ENCODE measurements at regions not wholly inside any gene's neighbourhood (a gene's known extent, or its start where the extent isn't known, plus 50 kb on each side); places are given as distances from the start of the nearest gene placed in this dataset.

DNA sequence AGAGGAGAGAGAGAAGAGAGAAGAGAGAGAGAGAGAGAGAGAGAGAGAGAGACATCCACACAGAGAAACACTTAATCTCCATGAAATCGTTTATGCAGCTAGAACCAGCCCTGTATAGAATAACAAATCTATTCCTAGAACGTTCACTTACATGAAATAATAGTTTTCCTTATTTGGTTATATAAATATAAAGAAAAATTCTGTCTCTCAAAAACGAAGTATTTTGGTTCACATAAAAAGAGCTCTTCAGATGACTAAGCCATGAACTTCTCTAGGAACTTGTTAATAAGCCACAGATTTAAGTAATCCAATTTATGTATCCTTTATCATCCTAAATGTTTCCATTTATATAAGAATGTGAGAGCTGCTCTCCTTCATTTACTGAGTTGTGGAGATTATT, 1315.1 kb upstream of the PCDH7 start:
- no peak for DNase-seq

DNA sequence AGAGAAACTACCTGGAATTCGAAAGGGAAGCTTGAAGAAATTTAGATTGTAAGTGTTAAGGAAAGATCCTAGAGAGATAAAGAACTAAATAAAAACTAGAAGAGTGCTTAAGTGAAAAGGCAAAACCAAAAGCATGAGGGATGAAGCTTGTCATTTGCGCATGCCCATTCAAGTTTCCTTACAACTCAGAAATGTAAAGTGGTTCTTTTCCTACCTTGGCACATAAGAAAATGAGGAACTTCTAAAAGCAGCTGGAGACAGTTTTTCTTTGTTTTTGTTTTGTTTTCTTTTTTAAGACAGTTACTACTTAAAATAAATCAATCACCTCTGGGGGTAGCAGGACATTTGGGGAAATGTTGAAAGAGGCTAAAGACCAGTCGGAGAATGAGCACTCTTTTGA, 1304.4 kb upstream of the PCDH7 start:
- DNase-seq: no peak

DNA sequence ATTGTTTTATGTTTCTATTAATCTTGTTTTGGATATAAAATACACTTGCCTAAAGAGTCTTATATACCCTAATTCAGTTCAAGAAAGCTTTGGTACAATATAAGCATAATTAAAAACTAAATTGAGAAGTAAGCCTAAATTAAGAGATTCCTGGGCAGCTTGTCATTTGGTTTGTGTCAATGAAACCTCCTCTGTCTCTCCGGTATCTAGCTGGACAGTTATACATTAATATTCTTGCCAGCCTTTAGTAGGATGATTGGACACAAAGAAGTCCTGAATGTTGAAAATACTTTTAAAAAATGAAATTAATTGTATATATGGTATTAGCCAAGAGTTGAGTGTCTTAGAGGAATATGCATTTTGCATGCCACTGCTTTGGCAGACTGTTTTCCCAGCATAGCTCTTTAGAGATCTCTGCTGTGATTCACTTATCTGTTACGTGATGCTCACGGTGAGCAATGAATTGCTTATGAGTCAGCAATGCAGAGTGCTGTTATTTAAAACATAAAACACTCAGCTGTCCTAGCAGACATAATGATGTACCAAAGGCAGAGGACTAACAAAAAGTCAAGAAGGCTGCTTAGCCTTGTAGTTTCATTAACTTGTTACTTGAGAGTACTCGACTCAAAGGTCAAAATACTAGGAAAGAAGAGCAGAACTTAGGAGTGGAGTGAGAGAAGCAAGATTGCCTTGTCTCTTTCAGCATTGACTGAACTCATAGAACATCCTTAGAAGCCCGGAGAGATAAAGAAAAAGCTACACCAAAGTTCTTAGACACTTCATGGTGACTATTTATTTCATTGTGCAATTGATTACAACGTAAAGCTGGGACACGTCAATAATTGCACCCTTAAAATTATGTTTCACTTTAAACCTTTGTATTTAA, 1296.1 kb upstream of the PCDH7 start:
- no peak for DNase-seq

DNA sequence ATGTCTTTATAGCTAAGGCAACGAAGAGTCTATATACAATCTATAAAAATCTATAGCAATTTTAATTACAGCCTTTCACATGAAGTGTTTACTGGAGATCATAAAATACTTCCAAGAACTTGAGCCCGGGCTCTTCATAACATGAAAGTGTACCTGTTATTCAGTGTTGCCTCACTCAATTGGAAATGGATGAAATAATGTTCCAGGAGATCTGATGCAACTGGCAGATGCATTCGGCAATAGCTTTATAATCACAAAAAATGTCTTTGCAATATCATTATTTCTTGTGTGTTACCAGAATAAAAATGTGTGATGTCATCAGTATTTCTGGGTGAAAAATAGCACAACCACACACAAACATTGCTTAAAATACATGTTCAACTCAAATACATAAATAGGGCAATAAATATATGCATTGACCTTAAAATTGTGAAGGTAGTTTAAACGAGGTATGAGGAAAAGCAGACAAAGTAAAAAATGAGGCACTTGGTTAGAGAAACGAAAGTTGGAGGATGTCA, 1266.8 kb upstream of the PCDH7 start:
- DNase-seq: no peak

GRCh38 chr4:29459926-29460325, 1260.2 kb upstream of the PCDH7 start:
- DNase-seq: no peak

DNA sequence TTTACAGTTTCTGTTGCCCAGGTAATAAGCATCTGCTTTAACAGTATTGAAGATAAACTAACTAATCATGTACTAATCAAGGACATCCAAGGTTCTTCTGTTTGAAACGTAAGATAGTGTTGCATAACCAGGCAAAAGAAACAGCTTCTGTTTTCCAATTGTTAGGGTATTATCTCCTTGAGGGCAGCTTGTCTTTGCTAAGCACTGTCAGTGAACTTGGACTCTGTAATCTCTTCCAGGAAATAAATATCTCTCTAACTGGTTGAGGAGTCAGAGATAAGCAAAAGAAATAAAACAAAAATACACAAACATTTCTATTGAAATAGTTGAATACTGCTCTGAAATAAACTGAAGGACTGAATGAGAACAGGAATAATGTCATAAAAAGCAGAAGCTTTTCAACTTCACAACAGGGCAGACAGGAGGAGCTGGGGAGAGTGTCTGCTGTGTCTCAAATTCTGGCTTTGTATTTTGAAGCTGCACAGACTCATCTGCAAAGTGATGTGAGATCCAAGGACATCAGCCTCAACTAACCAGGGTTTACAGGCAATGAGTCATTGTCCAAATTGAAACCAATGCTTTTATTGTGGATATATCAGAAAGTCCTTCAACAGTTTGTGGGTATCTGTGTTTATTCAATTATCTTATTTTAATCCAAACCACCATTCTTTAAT, 1253.0 kb upstream of the PCDH7 start:
- DNase-seq: no peak

Measured in bone marrow (tissue), 2 donors.